ENCODE measurements at regions not wholly inside any gene's neighbourhood (a gene's known extent, or its start where the extent isn't known, plus 50 kb on each side); places are given as distances from the start of the nearest gene placed in this dataset.
"Not testable (repeated sequence)": the region's sequence is repeated elsewhere in the genome, so short reads cannot be mapped to it uniquely, and the experiment has no call there.

DNA sequence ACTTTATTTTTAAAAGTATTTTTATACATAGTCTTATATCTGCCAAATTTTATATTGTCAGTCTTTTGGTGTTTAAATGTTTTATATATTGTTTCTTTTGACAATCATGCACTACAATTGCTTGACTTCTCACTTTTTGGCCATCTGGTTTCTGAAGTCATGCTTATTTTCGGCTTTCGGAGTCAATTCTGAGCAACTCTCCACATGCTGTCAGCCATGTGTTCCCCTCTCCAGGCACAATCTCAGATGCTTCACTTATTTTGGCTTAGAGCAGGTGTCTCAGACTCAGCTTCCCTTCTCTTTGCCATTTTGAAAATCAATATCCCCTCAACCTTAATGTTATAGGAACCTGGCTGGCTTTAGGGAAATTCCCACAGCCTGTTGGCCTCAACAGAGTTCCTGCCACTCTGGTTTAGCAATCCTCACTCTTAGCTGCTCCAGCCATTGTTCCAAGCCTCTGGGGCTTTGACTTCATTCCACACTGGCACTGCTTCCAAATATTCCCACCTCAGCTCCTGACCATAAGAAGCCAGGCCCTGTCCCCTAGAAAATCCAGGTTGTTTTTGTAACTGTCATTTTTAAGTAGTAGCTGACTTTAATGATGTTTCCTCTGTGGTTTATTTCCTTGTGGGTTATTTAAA is 125.5 kb upstream of the FAR2 start:
- TF ChIP-seq POLR2A (IDR thresholded peaks at IDR 0.05): no peak
- TF ChIP-seq, protein P1, sequence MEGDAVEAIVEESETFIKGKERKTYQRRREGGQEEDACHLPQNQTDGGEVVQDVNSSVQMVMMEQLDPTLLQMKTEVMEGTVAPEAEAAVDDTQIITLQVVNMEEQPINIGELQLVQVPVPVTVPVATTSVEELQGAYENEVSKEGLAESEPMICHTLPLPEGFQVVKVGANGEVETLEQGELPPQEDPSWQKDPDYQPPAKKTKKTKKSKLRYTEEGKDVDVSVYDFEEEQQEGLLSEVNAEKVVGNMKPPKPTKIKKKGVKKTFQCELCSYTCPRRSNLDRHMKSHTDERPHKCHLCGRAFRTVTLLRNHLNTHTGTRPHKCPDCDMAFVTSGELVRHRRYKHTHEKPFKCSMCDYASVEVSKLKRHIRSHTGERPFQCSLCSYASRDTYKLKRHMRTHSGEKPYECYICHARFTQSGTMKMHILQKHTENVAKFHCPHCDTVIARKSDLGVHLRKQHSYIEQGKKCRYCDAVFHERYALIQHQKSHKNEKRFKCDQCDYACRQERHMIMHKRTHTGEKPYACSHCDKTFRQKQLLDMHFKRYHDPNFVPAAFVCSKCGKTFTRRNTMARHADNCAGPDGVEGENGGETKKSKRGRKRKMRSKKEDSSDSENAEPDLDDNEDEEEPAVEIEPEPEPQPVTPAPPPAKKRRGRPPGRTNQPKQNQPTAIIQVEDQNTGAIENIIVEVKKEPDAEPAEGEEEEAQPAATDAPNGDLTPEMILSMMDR (IDR thresholded peaks at IDR 0.05): no peak
- no peak for DNase-seq
- Histone ChIP-seq H3K27me3 (no peaks in the 10 kb centered on the region), H3K36me3 (no peaks in the 10 kb centered on the region), H3K9me3 (no peaks in the 10 kb centered on the region), H3K4me3 (replicated peaks in 1 of 3) (no peak overlapping the region), H3K4me1 (no peaks in the 10 kb centered on the region), H3K27ac (no peak overlapping the region)
- 93 to 95% methylated on average over 2 of the region's 2 CpGs for WGBS, 2 donors
- intact Hi-C loops (cut with DNase I): no loop called here

DNA sequence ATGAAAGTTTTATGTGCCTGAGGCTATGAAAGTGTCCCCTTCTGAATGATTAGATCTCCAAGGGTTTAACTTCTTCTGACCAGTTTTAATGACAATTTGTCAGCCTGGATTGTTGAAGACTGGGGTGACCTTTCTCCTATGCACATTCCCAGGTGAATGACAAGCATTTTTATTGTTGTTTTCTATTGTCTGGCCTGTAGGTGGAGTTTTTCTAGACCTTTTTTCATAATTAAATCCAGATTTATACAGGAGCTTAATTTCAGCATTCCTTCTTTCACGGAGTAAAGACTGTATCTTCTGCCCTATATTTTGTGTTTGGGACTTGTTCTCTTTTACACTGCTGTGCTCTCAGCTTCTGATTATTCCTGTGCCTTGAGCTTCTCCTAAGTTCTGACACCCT is 125.0 kb upstream of the FAR2 start:
- no peaks in the 10 kb centered on the region for H3K27me3 ChIP-seq
- H3K4me1 ChIP-seq: no peaks in the 10 kb centered on the region
- no peaks in the 10 kb centered on the region for H3K36me3 ChIP-seq
- H3K4me3 ChIP-seq (replicated peaks in 1 of 3): no peak overlapping the region
- 71 to 76% methylated on average over 1 of the region's 1 CpG for WGBS, 2 donors
- no peak for TF ChIP-seq POLR2A (IDR thresholded peaks at IDR 0.05)
- TF ChIP-seq, protein P1 (IDR thresholded peaks at IDR 0.05): peak in 1 of 6 experiments; percentile 4
- no peaks in the 10 kb centered on the region for H3K9me3 ChIP-seq
- intact Hi-C loops (cut with DNase I): no loop called here
- no peak for DNase-seq
- no peak overlapping the region for H3K27ac ChIP-seq

DNA sequence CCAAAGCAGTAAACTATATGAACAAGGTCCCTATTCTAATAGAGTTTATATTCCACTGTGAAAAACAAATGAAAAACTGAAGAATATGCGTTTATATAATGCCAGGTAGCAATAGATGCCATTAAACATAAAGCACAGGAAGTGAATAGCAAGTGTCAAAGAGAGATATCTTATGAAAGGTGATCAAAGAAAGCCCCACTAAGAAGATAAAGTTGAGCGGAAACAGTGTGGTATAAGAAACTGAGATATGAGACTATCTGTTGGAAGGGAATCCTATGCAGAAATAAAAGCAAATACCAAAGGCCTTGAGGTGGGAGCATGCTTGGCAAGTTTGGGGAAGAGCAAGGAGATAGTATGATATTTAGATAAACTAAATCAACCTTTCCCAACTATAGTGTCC is 123.1 kb upstream of the FAR2 start:
- H3K27me3 ChIP-seq: no peaks in the 10 kb centered on the region
- 89 to 95% methylated on average over 2 of the region's 2 CpGs for WGBS, 2 donors
- H3K4me3 ChIP-seq (replicated peaks in 1 of 3): no peak overlapping the region
- H3K9me3 ChIP-seq: no peaks in the 10 kb centered on the region
- H3K27ac ChIP-seq: no peak overlapping the region
- TF ChIP-seq, protein P1 (IDR thresholded peaks at IDR 0.05): no peak
- no peak for TF ChIP-seq POLR2A (IDR thresholded peaks at IDR 0.05)
- H3K4me1 ChIP-seq: no peaks in the 10 kb centered on the region
- DNase-seq: no peak
- intact Hi-C loops (cut with DNase I): no loop called here
- no peaks in the 10 kb centered on the region for H3K36me3 ChIP-seq

DNA sequence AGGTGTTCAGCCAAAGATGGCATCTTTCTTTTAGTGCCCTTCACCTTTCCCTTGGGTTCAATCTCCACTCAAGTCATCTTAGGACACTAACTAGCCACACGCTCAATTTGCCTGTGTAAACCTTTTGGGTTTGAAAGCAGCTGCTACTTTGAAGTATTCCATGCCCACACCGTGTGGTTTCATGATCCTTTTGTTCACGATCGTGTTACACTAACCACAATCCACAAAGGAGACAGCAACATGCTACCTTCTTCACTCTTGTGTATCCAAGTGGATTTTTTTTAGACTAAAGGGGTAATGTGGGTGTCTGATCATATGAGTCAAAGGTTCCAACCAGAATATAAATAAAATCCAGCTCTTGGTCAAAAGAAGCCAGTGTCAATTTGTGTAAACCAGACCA is 122.7 kb upstream of the FAR2 start:
- no peak for DNase-seq
- H3K36me3 ChIP-seq: no peaks in the 10 kb centered on the region
- no peaks in the 10 kb centered on the region for H3K27me3 ChIP-seq
- H3K27ac ChIP-seq: no peak overlapping the region
- WGBS, 2 donors: 65 to 79% methylated on average over 4 of the region's 4 CpGs
- H3K4me1 ChIP-seq: no peaks in the 10 kb centered on the region
- TF ChIP-seq, protein P1 (IDR thresholded peaks at IDR 0.05): no peak
- TF ChIP-seq POLR2A (IDR thresholded peaks at IDR 0.05): no peak
- H3K9me3 ChIP-seq: no peaks in the 10 kb centered on the region
- no peak overlapping the region for H3K4me3 ChIP-seq (replicated peaks in 1 of 3)
- intact Hi-C loops (cut with DNase I): no loop called here

DNA sequence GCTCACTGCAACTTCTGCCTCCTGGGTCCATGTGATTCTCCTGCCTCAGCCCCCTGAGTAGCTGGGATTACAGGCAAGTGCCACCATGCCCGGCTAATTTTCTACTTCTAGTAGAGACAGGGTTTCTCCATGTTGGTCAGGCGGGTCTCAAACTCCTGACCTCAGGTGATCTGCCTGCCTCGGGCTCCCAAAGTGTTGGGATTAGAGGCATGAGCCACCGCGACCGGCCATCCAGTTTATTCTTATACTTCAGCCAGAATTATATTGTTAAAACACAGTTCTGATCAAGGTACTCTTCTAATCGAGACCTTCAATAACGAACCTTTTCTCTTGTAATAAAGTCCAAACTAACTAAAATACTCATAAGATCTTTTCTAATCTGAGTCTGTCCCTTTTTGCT is 119.6 kb upstream of the FAR2 start:
- not testable (repeated sequence) for H3K36me3 ChIP-seq

DNA sequence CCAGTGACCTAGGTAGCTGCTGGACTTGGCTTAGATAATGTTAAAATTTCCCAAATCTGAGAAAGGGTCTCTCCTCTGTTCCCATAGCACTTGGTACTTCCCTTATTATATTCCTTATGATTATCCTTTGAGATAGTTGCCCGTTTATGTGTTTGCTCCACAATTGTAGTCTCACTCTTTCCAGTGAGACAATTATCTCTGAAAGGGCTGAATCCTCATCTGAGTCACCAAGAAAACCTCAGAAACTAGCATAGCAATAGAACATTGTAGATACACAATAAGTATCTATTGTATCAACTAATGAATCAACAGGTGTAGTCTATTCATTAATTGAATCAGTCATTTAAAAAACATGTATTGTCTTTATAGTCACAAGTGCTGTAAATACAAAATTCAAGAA is 119.1 kb upstream of the FAR2 start:
- H3K36me3 ChIP-seq: no peaks in the 10 kb centered on the region
- intact Hi-C loops (cut with DNase I): no loop called here
- H3K4me3 ChIP-seq (replicated peaks in 1 of 3): no peak overlapping the region
- DNase-seq: no peak
- H3K27ac ChIP-seq: no peak overlapping the region
- H3K4me1 ChIP-seq: no peaks in the 10 kb centered on the region
- TF ChIP-seq, protein P1 (IDR thresholded peaks at IDR 0.05): no peak
- TF ChIP-seq POLR2A (IDR thresholded peaks at IDR 0.05): no peak
- H3K27me3 ChIP-seq: no peaks in the 10 kb centered on the region
- 85% methylated on average over 1 of the region's 1 CpG for WGBS, 2 donors
- no peaks in the 10 kb centered on the region for H3K9me3 ChIP-seq

More for the DNA sequence above, 119.6 kb upstream of the FAR2 start:
- intact Hi-C loops (cut with DNase I); H3K4me3 ChIP-seq (replicated peaks in 1 of 3); H3K27ac ChIP-seq; H3K27me3 ChIP-seq; H3K4me1 ChIP-seq; DNase-seq; H3K9me3 ChIP-seq: not testable (repeated sequence)
- 93 to 96% methylated on average over 8 of the region's 8 CpGs for WGBS, 2 donors
